HCT116 (cell line): ENCODE measurements at regions not wholly inside any gene's neighbourhood (a gene's known extent, or its start where the extent isn't known, plus 50 kb on each side); places are given as distances from the start of the nearest gene placed in this dataset.

ENCODE experiments used
- ATAC-seq: fragments of 200-7000 bp; cut with Tn5 transposase; 2 replicates; pipeline ENCODE4 v1.9.1; 2020; ENCODE audit warnings: mild to moderate bottlenecking, moderate library complexity
- BruUV-seq: library from RNA; stranded (reverse); fragments of 400-500 nt; replicated peaks from 2 replicates; lab custom pipeline; 2021; lab: Mats Ljungman, UMichigan
- CTCF ChIA-PET: fragments of 300-600 bp; sonication (Branson Sonifier 250); formaldehyde crosslinking; loops from one replicate; lab custom pipeline; 2021; ENCODE audit warnings: antibody characterized with exemption; lab: Charles Lee
- POLR2A ChIA-PET: fragments of 300-600, 350-600 bp; sonication (Branson Sonifier 250); formaldehyde crosslinking; loops from one replicate; lab custom pipeline; 2021; ENCODE audit warnings: antibody characterized with exemption; lab: Charles Lee
- RAD21 ChIA-PET, 2 experiments: fragments of 300-600 bp; sonication (Branson Sonifier 250); formaldehyde crosslinking; loops; one replicate each; lab custom pipeline; 2023; ENCODE audit warnings: low total read pairs in 2 of 2; ENCODE audit not compliant: uncharacterized antibody in 2 of 2, unreplicated experiment in 2 of 2, low non-redundant PET in 1 of 2; lab: Charles Lee
- DNase-seq: peaks from one replicate; pipeline ENCODE4 v3.0.0-alpha.2; 2010; ENCODE audit warnings: low read depth, low spot score
- H2AFZ ChIP-seq: fragments of 200-600 bp; shearing (Covaris generic), sonication (generic); 2 replicates; pipeline ENCODE4 v1.6.1; 2017; ENCODE audit warnings: low read depth, mixed run types, mixed read lengths, antibody characterized with exemption, low read length; ENCODE audit not compliant: poor library complexity, severe bottlenecking
- H3K27ac ChIP-seq: 2 replicates; pipeline ENCODE4 v1.5.1; 2012; ENCODE audit warnings: low read depth, low read length
- H3K27me3 ChIP-seq: fragments of 200-600 bp; sonication (generic); 2 replicates; pipeline ENCODE4 v1.6.1; 2016; ENCODE audit warnings: mixed run types, low read length, mixed read lengths; ENCODE audit not compliant: insufficient read depth
- H3K36me3 ChIP-seq, 2 experiments: fragments of 200-500 bp in 1 of 2; fragments of 200-600 bp in 1 of 2; sonication (Bioruptor generic) in 1 of 2; sonication (generic) in 1 of 2; 2 replicates each; pipeline versions ENCODE4 v1.5.1 to v1.6.1; 2014 to 2016; ENCODE audit warnings: low read length in 2 of 2, inconsistent platforms in 1 of 2, mixed read lengths in 1 of 2, mixed run types in 1 of 2; ENCODE audit not compliant: insufficient read depth in 2 of 2, control insufficient read depth in 1 of 2
- H3K4me1 ChIP-seq, 2 experiments: fragments of 200-600 bp in 1 of 2; sonication (generic) in 1 of 2; 2 replicates each; pipeline versions ENCODE4 v1.5.1 to v1.6.1; 2012 to 2017; ENCODE audit warnings: low read length in 2 of 2, inconsistent platforms in 1 of 2, mild to moderate bottlenecking in 1 of 2, mixed read lengths in 1 of 2, mixed run types in 1 of 2, moderate library complexity in 1 of 2; ENCODE audit not compliant: insufficient read depth in 2 of 2, control insufficient read depth in 1 of 2
- H3K4me2 ChIP-seq: fragments of 200-600 bp; sonication (generic); 2 replicates; pipeline ENCODE4 v1.6.1; 2017; ENCODE audit warnings: mixed run types, low read length, mixed read lengths
- H3K4me3 ChIP-seq, 2 experiments: fragments of 200-600 bp in 1 of 2; sonication (generic) in 1 of 2; replicated peaks in 1 of 2; 2 replicates each; pipeline ENCODE4 v1.5.1; 2011 to 2016; ENCODE audit warnings: low read length in 2 of 2, control low read depth in 1 of 2, low read depth in 1 of 2, mild to moderate bottlenecking in 1 of 2, mixed read lengths in 1 of 2, mixed run types in 1 of 2
- H3K79me2 ChIP-seq: fragments of 200-600 bp; sonication (generic); 2 replicates; pipeline ENCODE4 v1.6.1; 2017; ENCODE audit warnings: mild to moderate bottlenecking, mixed run types, low read length, moderate library complexity, mixed read lengths; ENCODE audit not compliant: insufficient read depth
- H3K9ac ChIP-seq: fragments of 200-600 bp; sonication (generic); 2 replicates; pipeline ENCODE4 v1.6.1; 2016; ENCODE audit warnings: low read length, mixed read lengths
- H3K9me2 ChIP-seq: fragments of 200-600 bp; sonication (generic), shearing (Covaris generic); 2 replicates; pipeline ENCODE4 v1.6.1; 2017; ENCODE audit warnings: mixed run types, mild to moderate bottlenecking, moderate library complexity; ENCODE audit not compliant: insufficient read depth
- H3K9me3 ChIP-seq, 2 experiments: fragments of 200-500 bp in 1 of 2; fragments of 200-600 bp in 1 of 2; sonication (Bioruptor generic) in 1 of 2; sonication (generic) in 1 of 2; 2 replicates each; pipeline ENCODE4 v1.6.1; 2014 to 2017; ENCODE audit warnings: low read length in 2 of 2, mixed read lengths in 2 of 2, inconsistent platforms in 1 of 2, low read depth in 1 of 2, mild to moderate bottlenecking in 1 of 2, mixed run types in 1 of 2, moderate library complexity in 1 of 2; ENCODE audit not compliant: control insufficient read depth in 1 of 2, insufficient read depth in 1 of 2
- H4K20me1 ChIP-seq: fragments of 200-600 bp; sonication (generic), shearing (Covaris generic); 2 replicates; pipeline ENCODE4 v1.6.1; 2017; ENCODE audit warnings: mixed run types, mild to moderate bottlenecking, moderate library complexity; ENCODE audit not compliant: insufficient read depth
- ATF3 ChIP-seq: IDR thresholded peaks from 2 replicates; pipeline ENCODE4 v1.6.1; 2012
- CBX3 ChIP-seq: IDR thresholded peaks from 2 replicates; pipeline ENCODE4 v1.6.1; 2012; ENCODE audit warnings: low read depth
- CEBPB ChIP-seq: IDR thresholded peaks from 2 replicates; pipeline ENCODE4 v1.6.1; 2012; ENCODE audit warnings: low read depth
- EZH2 ChIP-seq: fragments of 200-600 bp; sonication (generic); IDR thresholded peaks from 2 replicates; pipeline ENCODE4 v1.6.1; 2017; ENCODE audit warnings: antibody characterized with exemption, mixed run types
- FOSL1 ChIP-seq: IDR thresholded peaks from 2 replicates; pipeline ENCODE4 v1.6.1; 2012; ENCODE audit warnings: low read depth
- JUND ChIP-seq: IDR thresholded peaks from 2 replicates; pipeline ENCODE4 v1.6.1; 2012
- POLR2AphosphoS5 ChIP-seq: IDR thresholded peaks from 2 replicates; pipeline ENCODE4 v1.6.1; 2011; ENCODE audit warnings: mild to moderate bottlenecking, low read depth, low read length, moderate library complexity
- RAD21 ChIP-seq: IDR thresholded peaks from 2 replicates; pipeline ENCODE4 v1.6.1; 2012; ENCODE audit warnings: low read depth, mild to moderate bottlenecking
- SIN3A ChIP-seq: IDR thresholded peaks from 2 replicates; pipeline ENCODE4 v1.6.1; 2012; ENCODE audit warnings: low read depth
- SP1 ChIP-seq: IDR thresholded peaks from 2 replicates; pipeline ENCODE4 v1.6.1; 2012; ENCODE audit warnings: low read depth
- ZBTB33 ChIP-seq: IDR thresholded peaks from 2 replicates; pipeline ENCODE4 v1.6.1; 2011; ENCODE audit warnings: mild to moderate bottlenecking, low read length, moderate library complexity; ENCODE audit not compliant: insufficient replicate concordance; ENCODE audit errors: extremely low read depth
- intact Hi-C: fragments of 100-400 bp; cut with micrococcal nuclease; formaldehyde crosslinking; loops from 2 replicates; pipeline ENCODE4 v1.10.0; 2022

GRCh38 chr4:37516057-37516775 lies 170.0 kb downstream of the RELL1 start:
- ATAC-seq, result no peak
- no TSS peak for BruUV-seq
- POLR2A ChIA-PET, result no interaction called here
- H3K27me3 ChIP-seq, result no peaks in the 10 kb centered on the region
- H3K4me1 ChIP-seq, result no peaks in the 10 kb centered on the region
- H3K4me3 ChIP-seq, result no peak overlapping the region
- no peaks in the 10 kb centered on the region for H3K79me2 ChIP-seq
- no peaks in the 10 kb centered on the region for H3K9me2 ChIP-seq
- no peaks in the 10 kb centered on the region for H3K36me3 ChIP-seq
- TF ChIP-seq JUND (no peak), POLR2AphosphoS5 (no peak), CEBPB (no peak), SP1 (no peak), CBX3 (no peak), FOSL1 (no peak), RAD21 (no peak), ATF3 (no peak), EZH2 (no peak), ZBTB33 (no peak), SIN3A (no peak)
- TF ChIP-seq, all 23 proteins: peak for 0
- Histone ChIP-seq H3K27ac (no peak overlapping the region), H4K20me1 (no peaks in the 10 kb centered on the region), H3K4me2 (no peak overlapping the region), H3K9ac (no peak overlapping the region), H3K9me3 (no peaks in the 10 kb centered on the region), H2AFZ (no peak overlapping the region)
- DNase-seq, result no peak
- RAD21 ChIA-PET, result no interaction called here
- CTCF ChIA-PET, result no interaction called here
- intact Hi-C loops, result no loop called here
